ENCODE measurements at regions not wholly inside any gene's neighbourhood (a gene's known extent, or its start where the extent isn't known, plus 50 kb on each side); places are given as distances from the start of the nearest gene placed in this dataset.
"Not testable (repeated sequence)": the region's sequence is repeated elsewhere in the genome, so short reads cannot be mapped to it uniquely, and the experiment has no call there.

DNA sequence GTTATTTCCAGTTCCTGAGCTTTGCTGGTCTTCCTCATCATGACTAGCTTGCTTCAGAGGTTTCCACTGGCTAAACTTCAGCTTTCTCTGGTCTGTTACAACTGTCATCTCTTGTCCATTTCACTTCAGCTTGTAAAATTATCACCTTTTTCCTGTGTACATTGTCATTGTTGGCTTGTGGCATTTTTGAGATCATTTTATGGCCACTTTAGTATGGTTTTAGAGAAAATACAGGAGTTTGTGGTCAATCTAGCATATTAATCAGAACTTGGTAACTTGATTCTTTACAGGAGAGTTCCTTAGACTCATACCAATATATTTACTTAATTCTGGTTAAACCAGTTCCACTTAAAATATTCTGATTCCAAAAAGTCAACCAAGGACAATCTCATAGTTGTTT lies 235.9 kb upstream of the KITLG start:
- H3K9me3 ChIP-seq (ENCODE audit: control insufficient read depth, insufficient read depth, low read length), result no peaks in the 10 kb centered on the region
- H3K27me3 ChIP-seq (ENCODE audit: control insufficient read depth, insufficient read depth, low read length), result no peaks in the 10 kb centered on the region
- H3K4me1 ChIP-seq (ENCODE audit: control insufficient read depth, insufficient read depth, low read length), result no peaks in the 10 kb centered on the region
- H3K36me3 ChIP-seq (ENCODE audit: control insufficient read depth, insufficient read depth, low read length), result no peaks in the 10 kb centered on the region
- H3K4me3 ChIP-seq (ENCODE audit: low read depth, low read length), result no peak overlapping the region
- no peak overlapping the region for H3K9ac ChIP-seq (ENCODE audit: low read depth, low read length)

DNA sequence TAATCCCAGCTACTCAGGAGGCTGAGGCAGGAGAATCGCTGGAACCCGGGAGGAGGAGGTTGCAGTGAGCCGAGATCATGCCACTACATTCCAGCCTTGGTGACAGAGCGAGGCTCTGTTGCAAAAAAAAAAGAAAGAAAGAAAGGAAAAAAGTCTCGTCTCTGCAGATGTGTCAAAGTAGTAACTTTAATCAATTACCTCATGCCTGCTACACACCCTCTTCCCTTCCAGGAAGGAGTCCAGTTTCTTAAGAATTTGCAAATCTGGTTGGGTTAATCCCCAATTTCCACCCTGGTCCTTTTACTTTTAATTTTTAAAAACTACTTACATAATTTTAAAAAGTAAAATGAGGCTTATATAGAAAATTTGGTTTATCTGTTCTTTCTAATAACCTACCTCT lies 234.5 kb upstream of the KITLG start:
- Histone ChIP-seq H3K27me3 (ENCODE audit: control insufficient read depth, insufficient read depth, low read length) (no peaks in the 10 kb centered on the region), H3K4me3 (ENCODE audit: low read depth, low read length) (no peak overlapping the region), H3K4me1 (ENCODE audit: control insufficient read depth, insufficient read depth, low read length) (no peaks in the 10 kb centered on the region), H3K9ac (ENCODE audit: low read depth, low read length) (no peak overlapping the region), H3K36me3 (ENCODE audit: control insufficient read depth, insufficient read depth, low read length) (no peaks in the 10 kb centered on the region), H3K9me3 (ENCODE audit: control insufficient read depth, insufficient read depth, low read length) (no peaks in the 10 kb centered on the region)

DNA sequence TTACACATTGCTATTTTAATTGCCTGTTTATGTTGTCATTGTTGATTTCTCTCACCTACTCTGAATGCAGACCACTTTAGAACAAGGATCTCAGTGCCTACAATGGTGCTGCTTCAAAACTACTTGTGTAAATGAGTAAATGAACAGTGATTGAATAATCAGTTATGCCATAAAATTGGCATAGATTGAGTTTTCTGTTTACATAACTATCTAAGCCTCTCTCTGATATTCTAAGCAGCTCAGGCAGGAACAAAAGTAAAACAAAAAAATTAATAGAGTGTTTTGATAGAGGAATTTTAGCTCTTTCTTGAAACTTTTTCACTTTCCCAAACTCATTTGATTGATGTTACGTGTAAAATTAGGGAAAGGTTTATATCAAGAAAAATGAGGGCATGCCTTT lies 232.3 kb upstream of the KITLG start:
- Histone ChIP-seq H3K36me3 (ENCODE audit: control insufficient read depth, insufficient read depth, low read length) (no peaks in the 10 kb centered on the region), H3K9me3 (ENCODE audit: control insufficient read depth, insufficient read depth, low read length) (no peaks in the 10 kb centered on the region), H3K27me3 (ENCODE audit: control insufficient read depth, insufficient read depth, low read length) (no peaks in the 10 kb centered on the region), H3K4me1 (ENCODE audit: control insufficient read depth, insufficient read depth, low read length) (no peaks in the 10 kb centered on the region), H3K4me3 (ENCODE audit: low read depth, low read length) (no peak overlapping the region), H3K9ac (ENCODE audit: low read depth, low read length) (no peak overlapping the region)

DNA sequence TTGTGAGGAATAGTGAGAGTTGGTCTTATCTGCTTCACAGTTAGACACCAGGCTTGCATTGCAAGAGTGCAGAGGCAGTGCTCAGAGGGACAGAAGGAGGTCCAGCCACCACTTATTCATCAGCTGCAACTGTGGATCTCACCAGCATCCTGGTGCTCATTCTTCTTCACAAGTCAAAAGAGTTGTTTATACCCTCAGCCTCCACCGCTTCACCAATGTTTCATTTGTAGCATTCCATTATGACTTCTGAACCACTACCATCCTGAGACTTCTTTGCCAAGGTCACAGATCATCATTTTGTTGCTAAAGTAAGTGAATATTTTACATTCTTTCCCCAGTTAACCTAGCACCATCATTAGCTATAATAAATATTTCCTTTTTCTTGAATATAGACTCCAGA lies 230.5 kb upstream of the KITLG start:
- H3K27me3 ChIP-seq (ENCODE audit: control insufficient read depth, insufficient read depth, low read length), result no peaks in the 10 kb centered on the region
- no peaks in the 10 kb centered on the region for H3K36me3 ChIP-seq (ENCODE audit: control insufficient read depth, insufficient read depth, low read length)
- H3K4me1 ChIP-seq (ENCODE audit: control insufficient read depth, insufficient read depth, low read length), result no peaks in the 10 kb centered on the region
- H3K9me3 ChIP-seq (ENCODE audit: control insufficient read depth, insufficient read depth, low read length), result no peaks in the 10 kb centered on the region
- H3K9ac ChIP-seq (ENCODE audit: low read depth, low read length), result no peak overlapping the region
- H3K4me3 ChIP-seq (ENCODE audit: low read depth, low read length), result no peak overlapping the region

DNA sequence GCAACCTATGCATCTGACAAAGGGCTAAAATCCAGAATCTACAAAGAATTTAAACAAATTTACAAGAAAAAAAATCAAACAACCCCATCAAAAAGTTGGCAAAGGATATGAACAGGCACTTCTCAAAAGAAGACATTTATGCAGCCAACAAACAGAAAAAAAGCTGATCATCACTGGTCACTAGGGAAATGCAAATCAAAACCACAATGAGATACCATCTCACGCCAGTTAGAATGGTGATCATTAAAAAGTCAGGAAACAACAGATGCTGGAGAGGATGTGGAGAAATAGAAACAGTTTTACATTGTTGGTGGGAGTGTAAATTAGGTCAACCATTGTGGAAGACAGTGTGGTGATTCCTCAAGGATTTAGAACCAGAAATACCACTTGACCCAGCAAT lies 229.6 kb upstream of the KITLG start:
- not testable (repeated sequence) for H3K4me3 ChIP-seq (ENCODE audit: low read depth, low read length); H3K36me3 ChIP-seq (ENCODE audit: control insufficient read depth, insufficient read depth, low read length); H3K9ac ChIP-seq (ENCODE audit: low read depth, low read length); H3K27me3 ChIP-seq (ENCODE audit: control insufficient read depth, insufficient read depth, low read length); H3K4me1 ChIP-seq (ENCODE audit: control insufficient read depth, insufficient read depth, low read length); H3K9me3 ChIP-seq (ENCODE audit: control insufficient read depth, insufficient read depth, low read length)

DNA sequence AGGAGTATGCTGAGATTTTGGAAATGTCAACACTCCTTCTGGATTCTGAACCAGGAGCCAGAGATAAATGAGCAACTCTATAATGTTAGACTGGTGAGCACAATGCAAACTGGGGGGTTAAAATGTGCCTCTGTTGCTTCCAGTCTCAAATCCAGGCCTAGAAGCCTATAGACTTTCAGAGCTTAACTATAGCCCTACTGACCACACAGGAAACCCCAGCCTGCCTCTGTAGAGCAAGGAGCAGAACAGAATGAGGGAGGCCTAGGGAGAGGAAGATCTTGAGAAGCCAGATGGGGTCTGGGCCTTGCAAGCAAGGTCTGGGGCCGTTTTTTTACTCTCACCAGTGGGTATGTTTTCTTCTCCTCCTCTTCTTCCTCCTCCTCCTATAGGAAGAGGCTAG lies 225.4 kb upstream of the KITLG start:
- H3K4me1 ChIP-seq (ENCODE audit: control insufficient read depth, insufficient read depth, low read length), result no peaks in the 10 kb centered on the region
- no peaks in the 10 kb centered on the region for H3K9me3 ChIP-seq (ENCODE audit: control insufficient read depth, insufficient read depth, low read length)
- no peak overlapping the region for H3K4me3 ChIP-seq (ENCODE audit: low read depth, low read length)
- H3K36me3 ChIP-seq (ENCODE audit: control insufficient read depth, insufficient read depth, low read length), result no peaks in the 10 kb centered on the region
- no peaks in the 10 kb centered on the region for H3K27me3 ChIP-seq (ENCODE audit: control insufficient read depth, insufficient read depth, low read length)
- H3K9ac ChIP-seq (ENCODE audit: low read depth, low read length), result no peak overlapping the region

DNA sequence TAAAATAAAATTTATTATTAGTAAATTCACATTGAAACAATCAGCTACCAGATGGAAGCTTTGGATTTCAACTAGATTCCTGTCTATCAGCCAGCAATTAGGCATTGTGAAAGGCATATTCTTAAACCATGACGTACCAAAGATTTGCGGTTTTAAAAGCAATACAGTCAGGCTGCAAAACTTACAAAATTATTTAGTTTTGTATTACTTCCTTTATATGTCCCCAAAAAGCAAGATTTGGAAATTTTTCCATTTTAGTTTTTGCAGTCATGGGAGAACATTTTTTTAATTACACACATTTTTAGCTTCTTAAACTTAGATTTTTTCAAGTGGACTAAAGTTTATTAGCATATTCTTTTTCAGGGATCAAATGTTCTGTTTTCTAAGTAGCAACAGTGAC lies 225.0 kb upstream of the KITLG start:
- Histone ChIP-seq H3K4me3 (ENCODE audit: low read depth, low read length) (no peak overlapping the region), H3K9me3 (ENCODE audit: control insufficient read depth, insufficient read depth, low read length) (no peaks in the 10 kb centered on the region), H3K9ac (ENCODE audit: low read depth, low read length) (no peak overlapping the region), H3K36me3 (ENCODE audit: control insufficient read depth, insufficient read depth, low read length) (no peaks in the 10 kb centered on the region), H3K27me3 (ENCODE audit: control insufficient read depth, insufficient read depth, low read length) (no peaks in the 10 kb centered on the region), H3K4me1 (ENCODE audit: control insufficient read depth, insufficient read depth, low read length) (no peaks in the 10 kb centered on the region)

DNA sequence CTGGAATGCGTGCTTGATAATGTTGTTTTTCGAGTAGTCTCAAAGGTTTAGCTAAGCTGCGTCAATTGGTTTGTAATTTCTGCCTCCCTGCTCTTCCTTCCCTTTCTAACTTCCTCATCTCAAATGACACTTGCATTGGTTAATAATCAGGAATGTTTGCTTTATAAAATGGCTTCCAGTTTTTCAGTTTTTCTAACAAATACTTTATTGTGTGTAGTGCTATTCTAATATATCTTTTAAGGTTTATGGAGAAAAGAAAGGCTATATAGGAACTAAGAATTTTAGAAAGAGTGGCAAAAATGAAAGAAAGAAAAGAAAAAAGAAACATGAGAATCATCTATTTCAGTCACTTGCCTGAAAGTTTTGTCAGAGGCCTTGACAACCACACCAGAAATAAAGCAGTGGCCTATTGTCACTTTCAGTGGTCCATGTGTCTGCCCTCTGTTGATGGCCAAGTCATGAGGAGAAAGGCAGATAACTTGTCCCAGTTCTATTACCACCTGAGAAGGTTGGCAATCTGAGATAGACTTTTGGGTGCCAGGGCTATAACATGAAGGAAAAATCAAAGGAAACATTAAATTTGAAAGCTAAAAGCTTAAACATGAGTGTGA lies 221.9 kb upstream of the KITLG start:
- no peaks in the 10 kb centered on the region for H3K9me3 ChIP-seq (ENCODE audit: control insufficient read depth, insufficient read depth, low read length)
- no peaks in the 10 kb centered on the region for H3K4me1 ChIP-seq (ENCODE audit: control insufficient read depth, insufficient read depth, low read length)
- H3K27me3 ChIP-seq (ENCODE audit: control insufficient read depth, insufficient read depth, low read length), result no peaks in the 10 kb centered on the region
- H3K4me3 ChIP-seq (ENCODE audit: low read depth, low read length), result no peak overlapping the region
- H3K36me3 ChIP-seq (ENCODE audit: control insufficient read depth, insufficient read depth, low read length), result no peaks in the 10 kb centered on the region
- no peak overlapping the region for H3K9ac ChIP-seq (ENCODE audit: low read depth, low read length)

DNA sequence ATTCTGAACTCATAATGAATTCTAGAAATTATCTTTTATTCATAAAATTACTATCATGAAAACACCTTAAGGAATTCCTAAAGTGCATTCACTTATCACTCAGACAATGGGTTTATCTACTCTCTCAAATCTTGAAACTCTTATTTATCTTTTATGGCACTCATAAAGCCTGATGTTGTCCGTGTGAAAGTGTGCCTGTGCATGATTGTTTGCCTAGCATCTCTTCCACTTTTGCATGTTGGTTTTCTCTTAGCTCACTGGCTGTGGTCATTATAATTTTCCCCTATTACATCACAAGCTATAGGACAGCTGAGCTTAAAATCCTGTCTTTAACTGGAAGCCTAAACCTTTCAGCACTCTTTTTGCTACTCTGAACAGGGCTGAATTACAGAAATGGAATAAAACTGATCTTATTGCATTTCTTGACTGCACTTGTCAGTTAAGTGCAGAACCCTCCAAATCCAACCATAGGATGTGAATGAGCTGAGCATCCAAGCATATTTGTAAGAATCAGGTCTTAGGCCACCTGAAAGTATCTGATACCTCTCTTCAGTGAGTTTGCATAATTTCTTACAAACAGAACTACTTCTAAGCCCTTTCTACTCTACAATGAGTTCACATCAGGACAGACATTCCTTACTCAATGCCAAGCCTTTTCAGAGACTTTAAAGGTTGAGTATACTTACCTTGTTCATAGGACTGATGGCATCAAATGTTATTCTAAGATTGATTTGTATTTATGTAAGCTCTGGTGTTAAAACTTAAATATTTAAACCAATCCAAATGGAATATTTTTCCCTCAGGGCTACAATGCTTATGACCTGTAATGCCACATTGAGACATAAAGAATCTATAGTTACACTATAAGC lies 221.2 kb upstream of the KITLG start:
- no peaks in the 10 kb centered on the region for H3K4me1 ChIP-seq (ENCODE audit: control insufficient read depth, insufficient read depth, low read length)

DNA sequence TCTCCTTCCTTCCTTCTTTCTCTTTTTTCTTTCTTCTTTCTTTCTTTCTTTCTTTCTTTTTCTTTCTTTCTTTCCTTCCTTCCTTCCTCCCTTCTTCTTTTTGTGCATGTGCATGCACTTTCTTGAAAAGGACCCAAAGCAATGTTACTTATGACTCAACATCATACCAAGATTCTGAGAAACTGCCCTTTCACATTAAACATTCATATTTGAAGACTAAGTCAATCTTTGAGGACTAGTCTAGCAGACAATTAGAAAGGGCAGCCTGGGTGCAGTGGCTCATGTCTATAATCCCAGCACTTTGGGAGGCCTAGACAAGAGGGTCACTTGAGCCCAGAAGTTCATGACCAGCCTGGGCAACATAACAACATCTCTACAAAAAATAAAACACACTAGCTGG lies 212.8 kb upstream of the KITLG start:
- Histone ChIP-seq H3K27me3 (ENCODE audit: control insufficient read depth, insufficient read depth, low read length) (no peaks in the 10 kb centered on the region), H3K4me3 (ENCODE audit: low read depth, low read length) (no peak overlapping the region), H3K36me3 (ENCODE audit: control insufficient read depth, insufficient read depth, low read length) (no peaks in the 10 kb centered on the region), H3K9ac (ENCODE audit: low read depth, low read length) (no peak overlapping the region), H3K4me1 (ENCODE audit: control insufficient read depth, insufficient read depth, low read length) (no peaks in the 10 kb centered on the region), H3K9me3 (ENCODE audit: control insufficient read depth, insufficient read depth, low read length) (peaks cover 6% of the 10 kb centered on the region)

More for the DNA sequence above, 221.2 kb upstream of the KITLG start:
- no peaks in the 10 kb centered on the region for H3K36me3 ChIP-seq (ENCODE audit: control insufficient read depth, insufficient read depth, low read length)
- no peaks in the 10 kb centered on the region for H3K9me3 ChIP-seq (ENCODE audit: control insufficient read depth, insufficient read depth, low read length)
- no peak overlapping the region for H3K9ac ChIP-seq (ENCODE audit: low read depth, low read length)
- no peak overlapping the region for H3K4me3 ChIP-seq (ENCODE audit: low read depth, low read length)
- H3K27me3 ChIP-seq (ENCODE audit: control insufficient read depth, insufficient read depth, low read length), result no peaks in the 10 kb centered on the region

DNA sequence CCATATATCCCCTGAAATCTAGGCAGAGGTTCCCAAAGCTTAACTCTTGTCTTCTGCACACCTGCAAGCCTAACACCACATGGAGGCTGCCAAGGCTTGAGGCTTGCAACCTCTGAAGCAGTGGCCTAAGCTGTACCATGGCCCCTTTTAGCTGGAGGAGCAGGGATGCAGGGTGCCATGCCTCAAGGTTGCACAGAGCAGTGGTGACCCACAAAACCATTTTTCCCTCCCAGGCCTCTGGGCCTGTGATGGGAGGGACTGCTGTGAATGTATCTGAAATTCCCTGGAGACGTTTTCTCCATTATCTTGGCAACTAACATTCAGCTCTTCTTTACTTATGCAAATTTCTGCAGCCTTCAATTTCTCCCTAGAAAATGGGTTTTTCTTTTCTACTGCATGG lies 210.0 kb upstream of the KITLG start:
- Histone ChIP-seq H3K36me3 (ENCODE audit: control insufficient read depth, insufficient read depth, low read length) (no peaks in the 10 kb centered on the region), H3K27me3 (ENCODE audit: control insufficient read depth, insufficient read depth, low read length) (no peaks in the 10 kb centered on the region), H3K4me1 (ENCODE audit: control insufficient read depth, insufficient read depth, low read length) (no peaks in the 10 kb centered on the region), H3K4me3 (ENCODE audit: low read depth, low read length) (no peak overlapping the region), H3K9ac (ENCODE audit: low read depth, low read length) (no peak overlapping the region), H3K9me3 (ENCODE audit: control insufficient read depth, insufficient read depth, low read length) (peaks cover 6% of the 10 kb centered on the region)

DNA sequence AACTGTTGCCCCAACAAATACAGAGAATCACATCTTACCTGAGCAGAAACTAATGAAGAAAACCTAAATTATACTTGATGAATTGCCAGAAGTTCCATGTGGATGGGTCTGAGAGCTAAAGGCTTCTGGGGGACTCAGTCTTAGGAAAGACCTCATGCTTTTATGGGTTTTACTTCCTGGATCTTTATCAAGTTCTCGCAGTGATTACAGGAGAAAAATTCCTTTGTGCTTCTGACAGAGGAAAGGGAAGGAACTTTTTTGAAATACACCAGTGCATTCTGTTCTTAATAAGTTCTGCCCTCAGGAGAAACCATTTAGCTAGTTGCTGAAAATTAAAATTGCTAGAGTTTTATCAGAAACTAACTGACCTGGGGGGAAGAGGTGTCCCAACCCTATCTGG lies 203.9 kb upstream of the KITLG start:
- H3K9ac ChIP-seq (ENCODE audit: low read depth, low read length), result no peak overlapping the region
- no peaks in the 10 kb centered on the region for H3K36me3 ChIP-seq (ENCODE audit: control insufficient read depth, insufficient read depth, low read length)
- H3K27me3 ChIP-seq (ENCODE audit: control insufficient read depth, insufficient read depth, low read length), result no peaks in the 10 kb centered on the region
- no peaks in the 10 kb centered on the region for H3K9me3 ChIP-seq (ENCODE audit: control insufficient read depth, insufficient read depth, low read length)
- no peaks in the 10 kb centered on the region for H3K4me1 ChIP-seq (ENCODE audit: control insufficient read depth, insufficient read depth, low read length)
- H3K4me3 ChIP-seq (ENCODE audit: low read depth, low read length), result no peak overlapping the region
